Right lobe of liver (tissue), 4 donors: ENCODE measurements at regions not wholly inside any gene's neighbourhood (a gene's known extent, or its start where the extent isn't known, plus 50 kb on each side); places are given as distances from the start of the nearest gene placed in this dataset.

Experiments
- CTCF ChIP-seq, 4 donors: fragments of 200-600 bp in 3 of 4; fragments of 450-650 bp in 1 of 4; IDR thresholded peaks; one replicate each; pipeline versions ENCODE4 v1.5.1 to v1.8.0; 2016 to 2022; ENCODE audit warnings: antibody characterized with exemption in 4 of 4, mild to moderate bottlenecking in 2 of 4
- POLR2A ChIP-seq: fragments of 450-650 bp; IDR thresholded peaks from one replicate; pipeline ENCODE4 v1.6.1; 2017; ENCODE audit warnings: antibody characterized with exemption, mild to moderate bottlenecking
- donor health status: DM: no; HTN: no; CAD: no.
- donor health status: DM: no; HTN: no; CAD: no.
- donor health status: DM: no; HTN: yes; CAD: no.

DNA sequence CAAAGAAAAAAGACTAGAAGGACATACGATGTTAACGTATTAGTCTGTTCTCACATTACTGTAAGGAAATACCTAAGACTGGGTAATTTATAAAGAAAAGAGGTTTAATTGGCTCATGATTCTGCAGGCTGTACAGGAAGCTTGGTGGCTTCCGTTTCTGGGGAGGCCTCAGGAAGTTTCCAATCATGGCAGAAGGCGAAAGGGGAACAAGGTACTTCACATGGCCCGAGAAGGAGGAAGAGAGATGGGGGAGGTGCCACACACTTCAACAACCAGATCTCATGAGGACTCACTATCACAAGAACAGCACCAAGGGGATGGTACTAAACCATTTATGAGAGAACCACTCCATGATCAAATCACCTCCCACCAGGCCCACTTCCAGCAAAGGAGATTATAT is 110.1 kb downstream of the CARTPT start:
- TF ChIP-seq CTCF (IDR thresholded peaks at IDR 0.05) (no peak), POLR2A (no peak)
